ENCODE measurements at regions not wholly inside any gene's neighbourhood (a gene's known extent, or its start where the extent isn't known, plus 50 kb on each side); places are given as distances from the start of the nearest gene placed in this dataset.
A peak's percentile ranks its signal among the peaks of the same experiment; 100 is the strongest.

DNA sequence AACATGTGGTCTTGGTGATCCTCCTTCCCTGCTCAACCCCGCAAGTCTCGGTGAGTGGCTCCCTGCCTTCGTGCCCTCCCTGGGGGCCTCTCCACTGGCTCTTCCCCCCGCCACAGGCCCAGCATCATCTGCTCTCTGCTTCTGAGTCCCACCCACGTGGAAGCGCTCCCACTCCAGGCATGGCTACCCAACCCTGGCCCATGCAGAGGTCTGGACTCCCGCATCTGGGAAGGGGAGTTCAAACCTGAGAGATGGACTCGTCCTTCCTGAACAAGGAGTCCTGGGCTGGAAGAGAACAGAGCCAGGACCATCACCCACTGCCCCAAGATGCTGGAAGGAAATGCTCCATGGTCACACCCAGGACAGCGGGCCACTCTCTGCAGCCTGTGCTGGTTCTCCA lies 90.8 kb downstream of the DHCR7 start:
- no peak for DNase-seq (ENCODE audit: extremely low read depth in 1 of 2, low read depth in 1 of 2)

DNA sequence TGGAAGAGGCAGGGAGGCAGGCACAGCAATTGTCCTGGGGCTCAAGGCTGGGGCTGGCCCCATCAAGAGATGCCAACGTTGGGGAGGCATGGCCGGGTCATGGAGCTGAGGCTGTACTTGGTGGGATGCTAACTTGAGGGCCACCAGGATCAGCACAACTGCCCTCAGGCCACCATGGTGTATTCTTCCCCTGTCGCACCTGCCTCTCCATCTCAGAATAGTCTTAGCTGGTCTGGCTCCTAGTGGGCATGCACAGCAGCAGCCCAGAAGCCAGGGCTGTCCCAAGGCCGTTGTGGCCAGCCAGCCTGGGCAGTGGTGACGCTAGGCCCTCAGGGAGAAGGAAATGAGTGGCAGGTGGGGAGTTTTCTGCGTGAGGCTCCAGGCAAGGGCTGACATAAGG lies 91.3 kb downstream of the DHCR7 start:
- DNase-seq (ENCODE audit: extremely low read depth in 1 of 2, low read depth in 1 of 2), result no peak

DNA sequence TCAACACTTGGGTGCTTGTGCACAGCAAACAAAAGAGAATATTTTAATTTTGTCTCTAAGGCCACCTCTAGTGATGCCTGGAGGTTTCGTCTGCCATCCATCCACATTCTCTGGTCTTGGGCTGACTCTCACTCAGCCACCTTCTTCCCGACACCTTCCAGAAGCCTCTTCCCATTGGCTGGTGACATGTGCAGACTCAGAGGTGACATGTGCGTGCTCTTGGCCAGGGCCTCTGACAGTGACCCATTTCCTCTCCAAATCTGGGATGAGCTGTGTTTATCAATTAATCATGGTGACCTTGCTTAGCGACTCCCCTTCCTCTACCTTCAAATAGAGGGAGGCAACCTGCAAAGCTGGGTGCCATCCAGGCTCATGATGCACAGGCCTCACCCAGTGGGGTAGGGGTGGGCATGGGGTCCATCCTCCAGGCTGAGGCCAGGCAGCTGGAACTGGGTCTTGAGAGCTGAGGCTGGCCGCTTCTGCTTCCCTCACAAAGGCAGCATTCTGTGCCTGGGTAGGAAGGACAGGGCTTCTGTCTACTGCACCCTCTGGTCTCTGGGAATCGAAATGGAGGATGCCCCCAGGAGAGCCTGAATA lies 91.8 kb downstream of the DHCR7 start:
- no peak for DNase-seq (ENCODE audit: extremely low read depth in 1 of 2, low read depth in 1 of 2)

DNA sequence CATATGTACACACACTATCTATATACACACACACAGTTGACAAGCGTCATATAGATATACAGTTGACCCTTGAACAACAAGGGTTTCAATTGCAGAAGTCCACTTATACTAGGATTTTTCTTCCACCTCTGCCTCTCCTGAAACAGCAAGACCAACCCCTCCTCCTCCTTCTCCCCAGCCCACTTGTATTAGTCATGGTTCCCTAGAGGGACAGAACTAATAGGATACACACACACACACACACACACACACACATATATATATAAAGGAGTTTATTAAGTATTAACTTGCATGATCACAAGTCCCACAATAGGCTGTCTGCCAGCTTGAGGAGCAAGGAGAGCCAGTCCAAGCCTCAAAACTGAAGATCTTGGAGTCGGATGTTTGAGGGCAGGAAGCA lies 92.9 kb downstream of the DHCR7 start:
- DNase-seq (ENCODE audit: extremely low read depth in 1 of 2, low read depth in 1 of 2), result no peak

DNA sequence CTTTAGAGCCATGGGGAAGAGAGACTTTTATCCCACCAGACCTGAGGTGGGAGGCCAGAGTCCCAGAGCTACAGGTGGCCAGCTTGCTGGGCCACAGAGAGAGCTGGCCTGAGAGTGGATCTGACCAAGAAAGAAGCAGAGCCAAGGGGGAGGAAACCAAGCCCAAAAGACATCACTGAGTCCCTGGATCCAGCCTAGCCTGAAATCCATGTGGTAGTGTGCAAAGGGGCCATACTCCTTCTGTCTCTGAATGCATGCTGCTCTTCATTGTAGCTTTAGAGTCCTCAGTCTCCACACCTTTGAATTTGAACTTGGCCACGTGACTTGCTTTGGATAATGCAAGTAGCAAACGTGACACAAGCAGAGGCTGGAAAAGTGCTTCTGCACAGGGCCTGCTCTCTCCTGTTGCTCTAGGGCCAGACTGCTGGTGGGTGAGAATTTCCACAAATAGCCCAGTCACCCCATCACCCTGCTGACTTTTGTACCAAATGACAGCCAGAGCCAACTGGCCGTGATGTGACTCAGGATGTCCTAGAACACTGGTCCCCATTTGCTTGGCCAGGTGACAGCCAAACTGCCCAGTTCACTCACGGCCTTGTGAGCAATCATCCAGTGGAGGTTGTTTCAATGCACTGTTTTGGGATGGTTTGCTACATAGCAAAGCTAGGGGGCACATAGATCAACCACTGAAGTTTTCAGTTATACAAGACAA lies 93.6 kb downstream of the DHCR7 start:
- no peak for DNase-seq (ENCODE audit: extremely low read depth in 1 of 2, low read depth in 1 of 2)

DNA sequence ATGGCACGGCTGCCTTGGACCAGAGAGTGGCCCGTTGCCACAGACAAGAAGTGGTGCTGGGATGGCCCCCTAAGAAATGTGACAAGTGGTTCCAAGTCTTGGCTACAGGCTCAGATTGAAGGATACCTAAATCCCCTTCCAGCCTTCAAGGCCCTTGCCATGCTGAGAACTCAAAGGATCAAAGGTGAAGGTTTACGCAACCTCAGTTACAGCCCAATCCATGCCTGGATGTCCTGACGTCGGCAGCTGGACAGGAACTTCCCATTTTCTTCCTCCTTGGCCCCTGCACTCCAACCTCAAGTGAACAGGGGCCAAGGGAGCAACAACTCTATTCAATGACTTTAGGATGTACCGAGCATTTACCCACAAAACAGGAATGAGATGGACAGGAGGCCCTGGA lies 95.4 kb downstream of the DHCR7 start:
- DNase-seq (ENCODE audit: extremely low read depth in 1 of 2, low read depth in 1 of 2), result no peak

DNA sequence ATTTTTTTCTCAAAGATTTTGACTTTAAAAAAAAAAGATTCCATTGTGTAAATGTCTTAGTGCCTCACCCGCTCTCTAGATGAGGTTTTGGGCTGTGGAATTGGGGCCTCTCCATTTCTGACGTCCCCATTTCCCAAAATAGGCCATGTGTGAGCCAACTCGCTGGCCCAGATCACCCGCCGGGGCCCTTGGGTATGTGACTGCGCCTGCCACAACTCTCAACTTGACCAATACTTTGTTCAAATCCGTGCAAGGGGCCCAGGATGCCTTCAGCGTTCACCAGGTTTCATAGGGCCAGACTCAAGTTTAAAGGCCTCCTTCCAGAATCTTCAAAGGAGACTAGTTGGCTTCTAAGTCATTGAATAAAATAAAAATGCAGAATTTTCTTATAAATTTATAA lies 96.0 kb downstream of the DHCR7 start:
- DNase-seq (ENCODE audit: extremely low read depth in 1 of 2, low read depth in 1 of 2), result no peak

DNA sequence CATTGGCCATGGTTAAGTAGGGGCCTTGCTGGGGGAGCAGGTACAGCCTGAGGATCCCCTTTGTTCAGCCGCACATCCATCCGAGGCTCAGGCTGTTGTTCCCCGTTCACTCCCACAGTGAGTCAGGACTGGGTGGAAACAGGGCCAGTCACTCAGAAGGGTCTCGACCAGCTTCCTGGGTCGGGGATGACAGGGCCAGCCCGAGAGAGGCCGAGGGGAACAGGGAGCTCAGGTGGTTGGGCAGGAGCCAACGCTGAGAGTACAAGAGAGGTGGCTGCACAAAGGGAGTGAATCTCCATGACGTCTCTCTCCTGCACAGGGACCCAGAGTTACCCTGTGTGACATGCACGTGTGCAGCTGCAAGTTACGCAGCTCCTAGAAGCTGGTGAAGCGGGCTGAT lies 97.2 kb upstream of the SHANK2 start:
- no peak for DNase-seq (ENCODE audit: extremely low read depth in 1 of 2, low read depth in 1 of 2)

DNA sequence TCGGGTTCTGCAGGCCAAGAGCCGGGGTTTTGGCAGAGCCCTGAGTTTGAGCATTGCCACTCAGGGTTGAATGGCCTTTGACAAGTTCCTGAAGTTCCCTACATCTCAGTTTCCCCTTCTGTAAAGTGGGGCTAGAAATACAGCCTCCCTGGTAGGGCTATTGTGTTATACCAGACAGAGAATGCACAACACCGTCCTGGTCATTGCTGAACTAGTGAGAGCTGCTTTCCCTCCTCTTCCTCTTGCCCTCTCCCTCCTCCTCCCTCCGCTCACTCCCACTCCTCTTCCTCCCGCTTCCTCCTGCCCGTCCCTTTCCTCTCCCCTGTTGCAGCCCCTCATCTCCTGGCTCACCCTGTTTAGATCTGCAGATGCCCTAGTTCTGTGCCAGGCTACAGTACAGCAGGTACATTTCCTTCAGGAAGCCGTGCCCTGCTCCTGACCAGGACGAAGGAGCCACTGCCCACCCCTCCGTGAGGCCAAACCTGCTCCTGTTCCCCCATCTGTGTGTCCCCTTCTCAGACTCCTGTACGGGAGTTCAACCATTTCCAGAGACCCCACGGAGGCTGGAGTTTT lies 91.5 kb upstream of the SHANK2 start:
- DNase-seq (ENCODE audit: extremely low read depth in 1 of 2, low read depth in 1 of 2), result no peak

DNA sequence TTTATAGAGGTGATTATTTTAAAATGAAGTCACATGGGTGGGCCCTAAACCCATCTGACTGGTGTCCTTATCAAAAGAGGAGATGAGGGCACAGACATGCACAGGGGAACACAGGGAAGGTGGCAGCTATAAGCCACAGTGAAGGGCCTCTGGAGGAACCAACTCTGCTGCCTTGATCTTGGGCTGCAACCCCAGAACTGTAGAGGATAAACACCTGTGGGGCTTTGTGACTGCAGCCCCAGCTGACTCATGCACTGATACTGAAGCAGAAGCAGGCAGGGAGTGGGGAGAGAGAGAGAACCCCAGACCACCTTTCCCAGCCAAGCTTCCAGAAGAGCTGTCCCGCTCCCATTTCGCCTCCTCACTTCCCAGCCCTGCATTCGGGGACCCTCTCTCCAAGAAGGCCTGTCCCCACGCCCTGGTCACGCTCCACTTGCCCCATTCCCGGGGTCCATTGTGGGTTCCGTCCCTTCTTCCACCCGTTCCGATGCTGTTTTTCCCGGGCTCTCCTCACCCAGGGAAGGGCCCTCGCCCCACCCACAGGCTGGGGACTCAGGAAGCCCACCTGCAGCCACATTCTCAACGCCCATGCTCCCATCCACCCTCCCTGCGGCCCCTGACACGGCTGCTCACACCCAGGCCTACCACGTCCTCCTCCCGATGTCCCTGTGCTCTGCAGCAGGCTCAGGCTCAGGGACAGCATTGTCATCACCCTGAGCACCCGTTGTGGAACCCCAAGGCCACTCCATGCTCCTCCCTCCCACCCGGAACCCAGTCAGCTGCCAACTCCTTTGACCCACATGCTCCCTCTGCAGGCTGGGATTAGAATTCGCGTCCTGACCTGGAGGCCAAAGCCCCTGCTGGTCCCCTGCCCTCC lies 90.8 kb upstream of the SHANK2 start:
- DNase-seq (ENCODE audit: extremely low read depth in 1 of 2, low read depth in 1 of 2), result peak in 1 of 2 donors; percentile 8

DNA sequence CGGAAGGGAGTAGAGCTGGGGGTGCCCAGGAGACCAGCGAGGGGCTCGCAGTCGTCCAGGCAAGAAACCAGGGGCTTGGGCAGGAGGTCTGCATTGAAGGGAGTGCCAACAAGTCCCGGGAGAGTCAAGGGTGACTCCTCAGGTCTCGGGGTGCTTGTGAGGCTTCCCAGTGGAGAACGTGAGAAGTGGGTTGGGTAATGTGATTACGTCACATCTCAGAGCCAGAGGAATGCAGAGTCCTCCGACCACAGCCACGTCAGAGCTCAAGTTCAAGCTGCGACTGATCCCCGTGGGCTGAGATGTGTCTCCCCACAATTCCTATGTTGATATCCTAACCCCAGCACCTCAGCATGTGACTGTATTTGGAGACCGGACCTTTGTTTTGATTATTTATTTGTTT lies 89.7 kb upstream of the SHANK2 start:
- DNase-seq (ENCODE audit: extremely low read depth in 1 of 2, low read depth in 1 of 2), result no peak

DNA sequence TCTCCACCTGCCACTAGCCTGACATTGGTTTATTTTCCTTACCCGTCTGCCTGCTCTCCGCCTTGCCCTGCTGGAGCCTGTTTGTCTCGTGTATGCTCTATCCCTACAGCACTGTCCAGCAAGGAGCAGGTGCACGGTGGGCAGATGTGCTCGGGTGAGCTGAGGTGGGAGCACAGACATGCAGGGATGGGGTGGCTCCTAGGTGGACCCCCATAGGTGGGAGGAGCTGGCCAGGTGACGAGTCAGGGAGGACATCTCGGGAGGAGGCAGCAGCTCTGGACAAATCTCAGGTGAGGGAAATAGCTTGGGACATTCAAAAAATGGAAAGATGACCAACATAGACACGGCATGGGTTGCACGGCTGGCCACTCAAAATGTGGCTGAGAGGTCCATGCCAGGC lies 89.2 kb upstream of the SHANK2 start:
- DNase-seq (ENCODE audit: extremely low read depth in 1 of 2, low read depth in 1 of 2), result no peak

DNA sequence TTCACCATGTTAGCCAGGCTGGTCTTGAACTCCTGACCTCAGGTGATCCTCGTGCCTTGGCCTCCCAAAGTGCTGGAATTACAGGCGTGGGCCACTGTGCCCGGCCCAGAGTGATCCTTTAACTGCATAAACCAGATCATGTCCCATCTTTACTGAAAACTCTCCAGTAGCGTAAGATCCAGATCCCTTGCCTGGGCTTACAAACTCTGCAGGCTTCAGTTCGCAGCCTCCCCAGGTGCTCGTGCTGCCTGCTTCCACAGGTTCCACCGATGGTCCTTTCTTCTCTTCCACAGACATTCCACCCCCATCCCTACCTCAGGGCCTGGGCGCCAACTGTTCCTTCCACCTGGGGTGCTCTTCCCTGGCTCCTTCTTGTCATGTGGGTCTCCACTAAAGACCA lies 88.8 kb upstream of the SHANK2 start:
- no peak for DNase-seq (ENCODE audit: extremely low read depth in 1 of 2, low read depth in 1 of 2)

DNA sequence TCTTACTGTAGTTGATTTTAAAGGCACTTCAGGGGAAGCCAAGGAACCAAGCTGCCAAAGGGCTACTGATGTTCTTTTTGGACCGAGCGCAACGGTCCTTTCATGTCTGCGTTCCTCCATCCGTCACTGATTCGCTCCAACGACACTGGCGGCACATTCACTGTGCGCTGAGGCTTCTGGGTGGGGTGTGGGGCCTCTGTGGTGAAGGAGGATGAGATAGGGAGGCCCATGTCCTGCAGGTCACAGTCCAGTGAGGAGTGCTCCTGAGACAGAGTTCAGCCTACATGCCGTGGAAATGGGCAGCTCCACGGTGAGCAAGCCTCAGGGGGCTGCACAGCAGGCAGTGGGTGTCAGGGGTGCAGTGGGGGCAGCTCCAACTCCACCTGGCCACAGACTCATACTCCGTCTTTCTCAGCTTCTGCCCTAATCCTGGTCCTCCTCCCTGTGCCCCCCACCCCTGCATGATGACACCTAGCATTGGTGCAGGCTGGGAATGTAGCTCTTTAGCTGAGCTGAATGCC lies 87.8 kb upstream of the SHANK2 start:
- DNase-seq (ENCODE audit: extremely low read depth in 1 of 2, low read depth in 1 of 2), result no peak

DNA sequence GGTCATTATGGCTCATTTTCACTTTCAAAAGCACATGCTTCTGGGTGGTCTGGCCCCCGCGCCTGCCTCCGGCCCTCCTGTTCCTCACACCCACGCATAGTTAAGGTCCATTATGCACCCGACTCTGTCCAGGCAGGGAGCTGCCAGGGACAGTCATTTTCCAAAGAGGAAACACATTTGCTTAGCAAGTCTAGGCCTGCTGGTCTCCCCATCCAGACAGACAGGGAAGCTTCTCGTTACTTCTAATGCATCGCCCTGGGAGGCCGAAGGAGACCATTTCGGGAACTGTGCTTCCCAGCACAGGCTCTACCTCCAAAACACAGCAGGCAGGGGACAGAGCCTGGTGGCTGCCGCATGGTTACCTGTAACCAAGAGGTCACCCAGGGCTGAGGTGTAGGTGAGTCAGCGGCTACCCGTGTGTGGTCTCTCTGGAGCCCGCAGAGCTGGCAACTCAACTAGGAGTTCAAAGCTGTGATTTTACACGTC lies 87.1 kb upstream of the SHANK2 start:
- DNase-seq (ENCODE audit: extremely low read depth in 1 of 2, low read depth in 1 of 2), result no peak

DNA sequence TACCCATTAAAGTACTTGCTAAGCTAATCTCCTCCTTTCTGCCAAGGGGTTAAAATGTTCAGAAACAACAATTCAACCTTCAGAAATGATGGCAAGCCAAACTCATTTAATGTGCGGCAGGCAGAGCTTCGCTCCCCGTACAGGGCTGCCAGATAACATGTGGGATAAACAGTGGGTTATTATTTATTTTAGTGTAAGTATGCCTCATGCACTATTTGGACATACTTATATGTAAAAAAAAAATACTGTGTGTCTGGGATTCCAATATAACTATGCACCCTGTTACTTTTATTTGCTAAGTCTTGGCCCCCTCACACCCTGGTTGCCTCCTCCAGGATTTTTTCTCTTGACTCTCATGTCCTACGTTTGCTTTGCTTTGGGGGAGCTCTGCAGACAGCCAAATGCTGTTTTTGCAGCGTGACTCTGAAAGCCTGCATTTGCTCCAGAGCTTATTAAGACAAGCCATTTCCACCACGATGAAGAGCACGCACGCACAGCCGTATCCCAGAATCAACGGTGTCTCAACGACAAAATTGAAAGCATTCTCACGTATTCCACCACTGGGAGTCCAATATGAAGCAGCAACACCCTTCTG lies 86.5 kb upstream of the SHANK2 start:
- no peak for DNase-seq (ENCODE audit: extremely low read depth in 1 of 2, low read depth in 1 of 2)

DNA sequence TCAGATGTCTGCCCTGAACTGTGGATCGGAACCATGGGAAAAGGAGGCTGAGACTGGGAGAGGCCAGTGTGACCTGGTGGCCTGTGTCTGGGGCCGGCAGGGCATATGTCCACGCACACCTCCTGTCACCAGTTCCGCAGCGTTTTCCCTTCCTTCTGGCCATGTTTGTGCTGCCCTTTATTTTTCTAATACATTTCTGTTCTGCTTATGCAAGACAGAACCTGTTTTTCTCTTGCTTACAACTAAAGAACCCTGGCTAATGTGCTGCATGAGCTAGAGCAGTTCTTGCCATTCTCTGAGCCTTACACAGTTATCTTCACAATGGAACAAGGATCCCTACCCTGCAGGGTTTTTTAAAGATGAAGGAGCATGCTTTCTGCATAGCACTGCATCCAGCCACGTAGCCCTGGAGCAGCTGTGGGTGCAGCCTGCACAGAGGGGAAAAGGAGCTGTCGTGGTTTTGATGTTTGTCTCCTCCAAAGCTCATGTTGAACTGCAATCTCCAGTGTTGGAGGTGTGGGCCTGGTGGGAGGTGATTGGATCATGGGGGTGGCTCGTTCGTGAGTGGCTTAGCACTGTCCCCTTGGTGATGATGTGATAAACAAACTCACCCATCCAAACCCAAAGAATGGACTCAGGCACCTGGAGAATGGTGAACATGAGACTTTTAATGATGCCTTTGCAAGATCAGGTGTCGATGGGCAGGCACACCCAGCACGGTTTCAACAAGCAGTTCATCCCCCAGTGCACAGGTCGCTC lies 84.8 kb upstream of the SHANK2 start:
- no peak for DNase-seq (ENCODE audit: extremely low read depth in 1 of 2, low read depth in 1 of 2)

DNA sequence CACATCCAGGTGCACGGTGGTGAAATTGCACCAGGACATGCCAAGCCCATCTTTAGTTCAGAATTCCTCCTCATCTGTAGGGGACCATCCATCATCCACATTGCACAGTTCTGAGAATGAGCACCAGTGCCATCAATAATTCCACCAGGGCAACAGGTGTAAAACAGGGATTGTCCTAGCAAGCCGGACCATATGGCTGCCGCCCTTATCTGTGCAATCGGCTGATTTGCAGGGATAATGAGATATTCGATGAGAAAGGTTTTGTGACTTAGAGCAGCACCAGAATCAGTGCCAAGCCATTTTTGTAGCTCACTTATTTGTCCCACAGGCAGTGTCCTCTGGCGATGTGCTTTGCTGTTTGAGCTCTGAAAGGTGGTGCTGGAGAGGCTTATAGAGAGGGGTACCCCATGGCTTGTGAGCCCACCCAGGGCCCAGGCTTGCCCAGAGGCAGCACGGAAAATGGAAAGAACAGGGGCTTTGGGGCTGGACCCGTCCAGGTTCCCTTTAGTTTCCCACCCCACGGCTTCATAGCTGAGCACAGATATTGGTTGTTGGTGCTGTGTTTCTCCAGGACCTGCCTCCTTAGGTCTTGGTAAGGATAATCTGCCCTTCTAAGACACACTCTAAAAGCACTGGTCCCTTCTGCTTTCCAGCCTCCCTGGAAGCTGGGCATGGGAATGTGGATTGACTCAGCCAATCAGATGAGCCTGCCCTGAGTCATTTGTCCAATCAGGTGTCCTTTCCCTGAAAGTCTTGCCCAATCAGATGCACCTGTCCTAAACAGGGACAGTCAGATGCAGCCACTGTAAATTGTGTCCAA lies 84.0 kb upstream of the SHANK2 start:
- no peak for DNase-seq (ENCODE audit: extremely low read depth in 1 of 2, low read depth in 1 of 2)

DNA sequence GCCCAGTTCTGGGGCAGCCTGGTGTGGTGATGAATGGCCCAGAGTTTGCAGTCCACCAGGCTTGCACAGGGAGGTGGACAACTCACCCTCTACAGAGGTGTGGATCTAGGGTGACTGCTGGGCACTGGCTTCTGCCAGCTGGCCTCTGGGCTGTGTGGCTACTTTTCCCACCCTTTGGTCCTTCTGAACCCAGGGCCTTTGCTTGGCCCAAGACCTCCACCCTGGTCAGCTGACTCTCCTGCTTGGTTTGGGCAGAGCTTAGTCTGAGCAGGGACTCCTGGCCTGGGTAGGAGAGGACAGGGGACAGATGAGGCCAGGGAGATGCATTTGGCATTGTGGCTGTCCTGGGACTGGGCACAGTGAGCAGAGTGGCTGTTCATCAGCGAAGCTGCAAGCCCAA lies 83.0 kb upstream of the SHANK2 start:
- DNase-seq (ENCODE audit: extremely low read depth in 1 of 2, low read depth in 1 of 2), result no peak
